Peyer's patch (tissue), 4 donors: ENCODE measurements at regions not wholly inside any gene's neighbourhood (a gene's known extent, or its start where the extent isn't known, plus 50 kb on each side); places are given as distances from the start of the nearest gene placed in this dataset.

Experiments
- POLR2A ChIP-seq, 2 donors: fragments of 450-650 bp; IDR thresholded peaks; one replicate each; pipeline ENCODE4 v1.5.1; 2017; ENCODE audit warnings: antibody characterized with exemption in 2 of 2, mild to moderate bottlenecking in 2 of 2, moderate library complexity in 2 of 2
- TF ChIP-seq, protein P1 (sequence below), 6 experiments: fragments of 450-650 bp in 4 of 6; fragments of 200-600 bp in 2 of 6; sonication (generic) in 1 of 6; IDR thresholded peaks; one replicate each; pipeline ENCODE4 v1.5.1; 2017 to 2019; ENCODE audit warnings: antibody characterized with exemption in 6 of 6, mild to moderate bottlenecking in 3 of 6, moderate library complexity in 1 of 6

DNA sequence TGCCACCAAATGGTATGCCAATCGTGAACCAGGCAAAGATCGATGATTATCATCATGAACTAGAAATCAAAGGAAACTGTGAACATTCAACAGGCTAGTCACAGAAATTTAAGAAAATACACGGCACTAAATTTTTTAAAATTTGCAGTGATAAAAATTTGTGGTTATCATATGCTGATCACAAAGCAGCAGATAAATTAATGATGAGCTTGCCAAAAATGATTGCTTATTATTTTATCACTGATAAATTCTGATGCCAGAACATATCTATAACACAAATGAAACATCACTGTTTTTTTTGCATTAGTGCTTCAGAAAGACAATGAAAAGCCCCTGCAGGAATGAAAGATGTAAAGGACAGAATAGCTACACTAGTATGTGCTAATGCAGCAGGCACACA is 1413.2 kb upstream of the MAP3K7 start:
- TF ChIP-seq, protein P1, sequence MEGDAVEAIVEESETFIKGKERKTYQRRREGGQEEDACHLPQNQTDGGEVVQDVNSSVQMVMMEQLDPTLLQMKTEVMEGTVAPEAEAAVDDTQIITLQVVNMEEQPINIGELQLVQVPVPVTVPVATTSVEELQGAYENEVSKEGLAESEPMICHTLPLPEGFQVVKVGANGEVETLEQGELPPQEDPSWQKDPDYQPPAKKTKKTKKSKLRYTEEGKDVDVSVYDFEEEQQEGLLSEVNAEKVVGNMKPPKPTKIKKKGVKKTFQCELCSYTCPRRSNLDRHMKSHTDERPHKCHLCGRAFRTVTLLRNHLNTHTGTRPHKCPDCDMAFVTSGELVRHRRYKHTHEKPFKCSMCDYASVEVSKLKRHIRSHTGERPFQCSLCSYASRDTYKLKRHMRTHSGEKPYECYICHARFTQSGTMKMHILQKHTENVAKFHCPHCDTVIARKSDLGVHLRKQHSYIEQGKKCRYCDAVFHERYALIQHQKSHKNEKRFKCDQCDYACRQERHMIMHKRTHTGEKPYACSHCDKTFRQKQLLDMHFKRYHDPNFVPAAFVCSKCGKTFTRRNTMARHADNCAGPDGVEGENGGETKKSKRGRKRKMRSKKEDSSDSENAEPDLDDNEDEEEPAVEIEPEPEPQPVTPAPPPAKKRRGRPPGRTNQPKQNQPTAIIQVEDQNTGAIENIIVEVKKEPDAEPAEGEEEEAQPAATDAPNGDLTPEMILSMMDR (IDR thresholded peaks at IDR 0.05) = no peak
- no peak for TF ChIP-seq POLR2A (IDR thresholded peaks at IDR 0.05)
